K562 (cell line): ENCODE measurements at regions not wholly inside any gene's neighbourhood (a gene's known extent, or its start where the extent isn't known, plus 50 kb on each side); places are given as distances from the start of the nearest gene placed in this dataset.

Experiments used
- CBX5 ChIP-seq: IDR thresholded peaks from 2 replicates; pipeline ENCODE4 v1.6.1; 2014; ENCODE audit warnings: low read depth, borderline replicate concordance
- FOXJ3 ChIP-seq: sonication (generic); formaldehyde crosslinking; IDR thresholded peaks from 2 replicates; pipeline ENCODE4 v1.4.0; 2020; ENCODE audit warnings: mild to moderate bottlenecking, missing genetic modification reagents
- HMGXB4 ChIP-seq: sonication (generic); formaldehyde crosslinking; IDR thresholded peaks from 2 replicates; pipeline ENCODE4 v1.8.1; 2023; ENCODE audit warnings: mild to moderate bottlenecking, missing genetic modification reagents
- RFX5 ChIP-seq: IDR thresholded peaks from 2 replicates; pipeline ENCODE4 v1.6.1; 2011; ENCODE audit warnings: low read depth, mild to moderate bottlenecking, improper control_type of control experiment, low read length
- SOX6 ChIP-seq: fragments of 450-650 bp; IDR thresholded peaks from 2 replicates; pipeline ENCODE4 v1.6.1; 2014; ENCODE audit warnings: mild to moderate bottlenecking
- STAT6 ChIP-seq: sonication (generic); formaldehyde crosslinking; IDR thresholded peaks from 2 replicates; pipeline ENCODE4 v1.8.1; 2023; ENCODE audit warnings: mild to moderate bottlenecking, missing genetic modification reagents
- TEAD2 ChIP-seq: fragments of 450-650 bp; IDR thresholded peaks from 2 replicates; pipeline ENCODE4 v1.6.1; 2016; ENCODE audit warnings: missing genetic modification characterization, control low read depth, missing compliant biosample characterization
- ZBTB7A ChIP-seq: IDR thresholded peaks from 2 replicates; pipeline ENCODE4 v1.6.1; 2011; ENCODE audit warnings: low read depth, mild to moderate bottlenecking, low read length, moderate library complexity, borderline replicate concordance; ENCODE audit not compliant: control insufficient read depth
- TF ChIP-seq, protein P1 (sequence below): sonication (generic); formaldehyde crosslinking; IDR thresholded peaks from 2 replicates; pipeline ENCODE4 v1.9.0; 2022; ENCODE audit warnings: mild to moderate bottlenecking, missing genetic modification reagents

DNA sequence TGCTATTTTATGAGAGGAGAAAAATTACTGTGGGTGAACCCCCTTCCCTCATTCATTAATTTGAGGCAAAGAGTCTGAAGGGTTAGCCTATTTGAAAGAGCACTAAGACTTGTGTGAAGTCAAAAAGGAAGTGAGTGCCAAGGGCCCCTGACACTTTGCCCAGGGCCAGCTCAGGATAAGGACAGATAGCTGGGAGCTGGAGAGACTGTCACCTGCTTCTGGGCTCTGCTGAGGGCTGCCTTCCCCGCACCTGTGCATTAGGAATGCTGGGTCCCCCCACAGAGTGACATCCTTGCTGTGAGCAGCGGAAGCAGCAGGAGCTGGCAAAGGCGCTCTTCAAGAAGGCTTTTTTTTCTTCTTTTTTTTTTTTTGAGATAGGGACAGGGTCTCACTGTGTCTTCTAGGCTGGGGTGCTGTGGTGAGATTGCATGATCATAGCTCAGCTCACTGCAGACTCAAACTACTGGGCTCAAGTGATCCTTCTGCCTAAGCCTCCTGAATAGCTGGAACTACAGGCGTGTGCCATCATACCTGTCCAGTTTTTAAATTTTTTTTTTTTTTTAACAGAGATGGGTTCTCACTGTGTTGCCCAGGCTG lies 148.3 kb downstream of the AQP4 start:
- TF ChIP-seq FOXJ3 (CRISPR knock-in tag) (no peak), ZBTB7A (no peak), RFX5 (no peak), HMGXB4 (CRISPR knock-in tag) (no peak), TEAD2 (tag) (no peak), SOX6 (no peak), STAT6 (CRISPR knock-in tag) (no peak), CBX5 (no peak)
- TF ChIP-seq, protein P1, sequence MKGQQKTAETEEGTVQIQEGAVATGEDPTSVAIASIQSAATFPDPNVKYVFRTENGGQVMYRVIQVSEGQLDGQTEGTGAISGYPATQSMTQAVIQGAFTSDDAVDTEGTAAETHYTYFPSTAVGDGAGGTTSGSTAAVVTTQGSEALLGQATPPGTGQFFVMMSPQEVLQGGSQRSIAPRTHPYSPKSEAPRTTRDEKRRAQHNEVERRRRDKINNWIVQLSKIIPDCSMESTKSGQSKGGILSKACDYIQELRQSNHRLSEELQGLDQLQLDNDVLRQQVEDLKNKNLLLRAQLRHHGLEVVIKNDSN (CRISPR knock-in tag) = no peak
